Kidney (tissue), 13 donors: ENCODE measurements at regions not wholly inside any gene's neighbourhood (a gene's known extent, or its start where the extent isn't known, plus 50 kb on each side); places are given as distances from the start of the nearest gene placed in this dataset.

Source experiments
- DNase-seq, 5 donors: peaks; one replicate each; pipeline ENCODE4 v3.0.0-alpha.2; 2013 to 2020
- FAIRE-seq: peaks from 2 replicates; lab custom pipeline; 2012; peaks lifted over from hg19 to GRCh38; lab: Jason Lieb, UNC
- H3K27ac ChIP-seq, 2 donors: one replicate each; pipeline ENCODE4 v1.7.0; 2013; ENCODE audit warnings: low read depth in 2 of 2, low read length in 2 of 2, inconsistent platforms in 1 of 2
- H3K27me3 ChIP-seq: one replicate; pipeline ENCODE4 v1.7.1; 2013; ENCODE audit warnings: low read length, inconsistent platforms; ENCODE audit not compliant: control insufficient read depth, insufficient read depth
- H3K36me3 ChIP-seq, 3 donors: one replicate each; pipeline versions ENCODE4 v1.7.0 to v1.7.1; 2013; ENCODE audit warnings: low read length in 3 of 3, control low read depth in 1 of 3, inconsistent platforms in 1 of 3; ENCODE audit not compliant: insufficient read depth in 3 of 3, control insufficient read depth in 2 of 3
- H3K4me1 ChIP-seq, 3 donors: one replicate each; pipeline versions ENCODE4 v1.7.0 to v1.7.1; 2013; ENCODE audit warnings: low read length in 3 of 3, inconsistent platforms in 1 of 3, low read depth in 1 of 3; ENCODE audit not compliant: control insufficient read depth in 2 of 3, insufficient read depth in 2 of 3
- H3K4me3 ChIP-seq, 3 donors: one replicate each; pipeline versions ENCODE4 v1.7.0 to v1.8.1; 2013; ENCODE audit warnings: low read length in 3 of 3, control low read depth in 1 of 3, inconsistent platforms in 1 of 3
- H3K9ac ChIP-seq, 3 donors: one replicate each; pipeline versions ENCODE4 v1.7.0 to v1.7.1; 2013; ENCODE audit warnings: low read length in 3 of 3, control low read depth in 1 of 3, inconsistent platforms in 1 of 3
- H3K9me3 ChIP-seq, 3 donors: one replicate each; pipeline versions ENCODE4 v1.7.0 to v1.7.1; 2013; ENCODE audit warnings: low read length in 3 of 3, control low read depth in 1 of 3, inconsistent platforms in 1 of 3; ENCODE audit not compliant: control insufficient read depth in 2 of 3, insufficient read depth in 1 of 3
- intact Hi-C: fragments of 100-400 bp; cut with DNase I; formaldehyde crosslinking; loops from one replicate; pipeline ENCODE4 v1.11.1; 2022
- TF ChIP-seq, protein P1 (sequence below): IDR thresholded peaks from 3 replicates; pipeline ENCODE4 v1.5.1; 2012; ENCODE audit warnings: mild to moderate bottlenecking, moderate library complexity, borderline replicate concordance; ENCODE audit not compliant: insufficient read depth; ENCODE audit errors: extremely low read depth
- donor health status: control.
- donor health status: control.
- donor health status: control.
- donor health status: control.
- donor health status: control.
- donor health status: DM: yes; HTN: yes; CAD: no.
- donor health status: Normal renal cell carcinoma (clear cell type).

DNA sequence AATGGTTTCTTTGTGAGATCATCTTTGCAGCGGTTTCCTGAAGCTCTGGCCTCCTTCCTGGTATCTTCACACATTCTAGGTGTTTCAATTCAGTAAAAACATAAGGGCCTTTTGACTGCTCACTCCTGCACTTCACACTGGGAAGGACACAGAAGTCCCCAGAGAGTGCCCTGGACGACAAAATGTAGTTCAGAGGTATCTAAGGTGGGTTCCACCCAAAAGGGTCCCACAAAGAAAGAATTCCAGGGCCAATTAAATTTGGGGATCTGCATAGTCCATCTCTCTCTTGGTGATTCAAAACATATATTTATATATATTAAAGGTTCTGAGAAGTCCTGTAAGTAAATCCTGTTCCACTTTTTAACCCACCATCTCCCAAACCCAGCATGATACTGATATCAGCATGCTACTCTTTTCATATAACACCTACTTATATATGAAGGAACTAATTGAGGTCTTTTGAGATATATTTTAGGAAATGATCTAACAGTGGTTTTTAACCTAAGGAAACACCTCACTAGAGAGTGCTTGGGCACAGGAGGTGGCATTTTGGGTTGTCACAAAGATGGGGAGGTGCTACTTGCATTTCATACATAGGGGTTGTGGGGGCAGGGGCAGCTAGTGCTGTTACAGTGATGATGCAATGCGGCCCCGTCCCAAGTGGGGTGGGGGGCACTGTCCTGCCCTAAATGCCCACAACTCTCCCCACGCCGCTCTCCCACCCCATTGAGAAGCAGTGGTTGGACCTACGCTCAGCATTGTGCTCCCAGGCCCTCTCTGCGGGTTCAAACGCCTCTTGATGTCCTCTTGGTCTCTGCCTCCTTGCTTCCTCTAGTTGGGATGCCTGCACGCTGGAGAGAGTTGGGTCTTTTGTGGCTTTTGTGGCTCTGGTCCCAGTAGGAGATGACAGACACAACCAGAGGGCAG lies 109.4 kb downstream of the ARF6 start:
- DNase-seq (peak in 1 of 5 donors; percentile 81), FAIRE-seq (no peak)
- Histone ChIP-seq H3K27ac (peak overlapping the region; percentile 92 to 93), H3K36me3 (no peaks in the 10 kb centered on the region), H3K9ac (peak overlapping the region in 1 of 3 donors; percentile 87), H3K27me3 (no peaks in the 10 kb centered on the region), H3K4me3 (peak overlapping the region in 2 of 3 donors; percentile 57 to 66), H3K4me1 (peaks cover 6 to 36% (median 33%) of the 10 kb centered on the region in 3 donors), H3K9me3 (no peaks in the 10 kb centered on the region)
- TF ChIP-seq, protein P1, sequence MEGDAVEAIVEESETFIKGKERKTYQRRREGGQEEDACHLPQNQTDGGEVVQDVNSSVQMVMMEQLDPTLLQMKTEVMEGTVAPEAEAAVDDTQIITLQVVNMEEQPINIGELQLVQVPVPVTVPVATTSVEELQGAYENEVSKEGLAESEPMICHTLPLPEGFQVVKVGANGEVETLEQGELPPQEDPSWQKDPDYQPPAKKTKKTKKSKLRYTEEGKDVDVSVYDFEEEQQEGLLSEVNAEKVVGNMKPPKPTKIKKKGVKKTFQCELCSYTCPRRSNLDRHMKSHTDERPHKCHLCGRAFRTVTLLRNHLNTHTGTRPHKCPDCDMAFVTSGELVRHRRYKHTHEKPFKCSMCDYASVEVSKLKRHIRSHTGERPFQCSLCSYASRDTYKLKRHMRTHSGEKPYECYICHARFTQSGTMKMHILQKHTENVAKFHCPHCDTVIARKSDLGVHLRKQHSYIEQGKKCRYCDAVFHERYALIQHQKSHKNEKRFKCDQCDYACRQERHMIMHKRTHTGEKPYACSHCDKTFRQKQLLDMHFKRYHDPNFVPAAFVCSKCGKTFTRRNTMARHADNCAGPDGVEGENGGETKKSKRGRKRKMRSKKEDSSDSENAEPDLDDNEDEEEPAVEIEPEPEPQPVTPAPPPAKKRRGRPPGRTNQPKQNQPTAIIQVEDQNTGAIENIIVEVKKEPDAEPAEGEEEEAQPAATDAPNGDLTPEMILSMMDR, result no peak
- intact Hi-C loops, result no loop called here

DNA sequence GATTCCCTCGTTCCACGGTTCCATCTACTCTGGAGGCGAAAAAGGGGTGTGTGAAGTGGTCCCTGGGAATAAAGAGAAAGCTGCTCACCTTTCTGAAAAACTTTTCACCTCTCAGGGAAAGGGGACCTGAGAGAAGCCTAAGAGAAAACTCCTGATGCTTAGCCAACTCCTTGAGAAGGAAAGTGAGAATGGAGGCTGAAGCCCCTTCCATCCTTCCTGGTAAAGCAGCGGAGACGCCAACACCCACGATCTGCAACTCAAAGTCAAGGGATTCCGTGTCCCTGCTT lies 110.0 kb downstream of the ARF6 start:
- FAIRE-seq (no peak), DNase-seq (peak in 1 of 5 donors; percentile 75)
- H3K36me3 ChIP-seq, result no peaks in the 10 kb centered on the region
- peak overlapping the region; percentile 87 to 92 for H3K27ac ChIP-seq
- H3K4me1 ChIP-seq, result peaks cover 6 to 36% (median 33%) of the 10 kb centered on the region in 3 donors
- TF ChIP-seq, protein P1, result no peak
- H3K4me3 ChIP-seq, result peak overlapping the region; percentile 50 to 66 (median 57)
- no peaks in the 10 kb centered on the region for H3K27me3 ChIP-seq
- no peaks in the 10 kb centered on the region for H3K9me3 ChIP-seq
- H3K9ac ChIP-seq, result peak overlapping the region in 2 of 3 donors; percentile 19 to 87
- intact Hi-C loops, result no loop called here

DNA sequence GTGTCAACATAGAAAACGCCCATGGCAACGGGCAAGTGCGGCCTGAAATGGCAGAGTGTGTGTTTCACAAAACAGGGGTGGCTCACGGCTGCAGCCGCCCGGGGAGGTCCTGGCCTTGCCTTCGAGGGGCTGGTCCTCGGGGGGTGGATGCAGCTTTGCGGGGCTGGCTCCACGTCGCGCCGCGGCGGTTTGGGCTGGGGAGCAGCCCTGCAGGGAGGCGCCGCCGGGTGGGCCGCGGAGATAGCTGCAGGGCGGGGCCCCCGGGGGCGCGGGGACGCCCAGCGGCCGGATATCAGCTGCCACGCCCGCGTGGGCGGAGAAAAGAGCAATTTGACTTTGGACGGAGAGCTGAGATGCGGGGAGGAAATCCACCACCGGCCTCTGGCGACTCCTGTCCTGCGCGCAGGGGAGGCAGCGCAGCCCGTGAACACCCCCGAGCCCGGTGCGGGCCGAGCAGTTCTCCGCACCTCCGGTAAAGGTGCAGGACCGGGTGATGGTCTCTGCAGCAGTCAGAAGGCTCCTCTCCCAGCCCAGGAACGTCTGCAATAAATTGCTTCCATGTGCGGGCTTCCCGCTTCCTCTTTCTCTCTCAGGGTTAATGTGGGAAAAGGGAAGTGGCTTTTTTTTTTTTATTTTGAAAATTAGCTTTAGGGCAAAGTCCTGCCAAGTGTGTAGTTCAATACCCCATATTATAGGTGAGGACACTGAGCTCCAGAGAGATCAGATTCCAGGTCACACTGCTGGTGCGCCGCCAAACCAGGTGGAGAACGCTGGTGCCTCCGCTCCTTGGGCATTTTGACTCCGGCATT lies 110.5 kb downstream of the ARF6 start:
- TF ChIP-seq, protein P1, result peak; percentile 10
- Histone ChIP-seq H3K9ac (peak overlapping the region; percentile 10 to 87 (median 19)), H3K36me3 (no peaks in the 10 kb centered on the region), H3K4me1 (peaks cover 6 to 36% (median 33%) of the 10 kb centered on the region in 3 donors), H3K9me3 (no peaks in the 10 kb centered on the region), H3K27me3 (no peaks in the 10 kb centered on the region), H3K4me3 (peak overlapping the region; percentile 50 to 66 (median 57)), H3K27ac (peak overlapping the region; percentile 87 to 92)
- no peak for FAIRE-seq
- peak; percentile 68 to 96 (median 76) for DNase-seq
- intact Hi-C loops, result no loop called here
